Head of caudate nucleus (tissue), 42 donors: ENCODE measurements at regions not wholly inside any gene's neighbourhood (a gene's known extent, or its start where the extent isn't known, plus 50 kb on each side); places are given as distances from the start of the nearest gene placed in this dataset.

Experiments
- DNase-seq, 42 donors: peaks; one replicate each; pipeline versions ENCODE4 v3.0.0 to v3.0.0-alpha.2; 2020 to 2021; ENCODE audit warnings: mixed read lengths in 7 of 42
- intact Hi-C: fragments of 100-400 bp; cut with DNase I; formaldehyde crosslinking; loops from one replicate; pipeline ENCODE4 v1.15.0; 2022

DNA sequence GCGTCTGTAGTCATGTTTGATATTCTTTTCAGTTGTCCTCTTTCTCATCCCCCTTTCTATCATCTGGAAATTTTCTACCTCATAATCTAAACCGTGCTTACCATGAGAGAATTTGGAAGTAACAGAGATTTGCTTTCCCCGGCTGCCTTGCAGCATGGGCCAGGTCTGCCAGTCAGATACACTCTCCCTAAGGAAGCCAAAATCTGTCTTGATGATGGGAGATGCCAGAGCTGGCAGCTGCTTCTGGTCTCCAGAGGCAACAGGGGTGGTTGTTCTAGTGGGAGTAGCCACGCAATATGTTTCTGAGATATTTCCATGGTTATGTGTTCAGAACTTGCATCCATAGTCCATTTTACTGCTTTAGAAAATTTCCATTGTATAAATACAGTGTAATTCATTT, 218.9 kb upstream of the RORA start:
- intact Hi-C loops: no loop called here
- no peak for DNase-seq

DNA sequence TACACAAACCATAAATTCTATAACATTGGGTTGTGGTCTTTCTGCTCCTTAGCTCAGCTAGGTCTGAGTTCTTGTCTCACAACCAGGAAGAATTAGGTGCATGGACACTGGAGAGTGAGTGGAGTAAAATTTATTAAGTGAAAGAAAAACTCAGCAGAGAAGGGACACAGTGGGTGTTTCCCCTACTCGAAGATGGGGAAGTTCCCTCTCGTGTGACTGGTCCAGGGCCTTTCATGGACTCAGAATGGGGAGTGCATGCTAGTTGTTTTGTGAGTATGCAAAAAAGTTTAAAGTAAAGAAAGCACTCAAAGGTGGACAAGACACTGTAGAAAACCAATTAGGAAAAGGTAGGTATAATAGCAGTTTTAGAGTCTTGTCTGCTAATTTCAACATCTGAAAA, 215.5 kb upstream of the RORA start:
- DNase-seq: no peak
- intact Hi-C loops: no loop called here

DNA sequence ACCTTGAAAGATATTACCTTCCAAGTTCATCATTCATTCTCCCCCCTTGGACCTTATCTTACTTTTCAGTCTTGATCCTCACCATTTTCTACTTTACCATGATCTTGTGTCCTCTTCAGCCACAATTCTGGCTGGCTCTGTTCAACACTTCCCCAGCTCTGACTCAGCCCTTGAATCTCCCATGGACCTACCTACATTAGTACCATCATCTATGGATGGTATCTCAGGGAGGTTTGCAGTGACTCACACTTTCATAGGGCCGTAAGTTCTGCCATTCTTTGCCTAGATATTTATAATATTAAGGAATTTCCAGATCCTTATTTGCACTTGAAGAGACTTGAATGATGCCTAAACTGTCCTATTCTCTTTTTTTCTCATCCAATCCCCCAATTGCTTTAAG, 213.7 kb upstream of the RORA start:
- intact Hi-C loops: no loop called here
- DNase-seq: no peak

DNA sequence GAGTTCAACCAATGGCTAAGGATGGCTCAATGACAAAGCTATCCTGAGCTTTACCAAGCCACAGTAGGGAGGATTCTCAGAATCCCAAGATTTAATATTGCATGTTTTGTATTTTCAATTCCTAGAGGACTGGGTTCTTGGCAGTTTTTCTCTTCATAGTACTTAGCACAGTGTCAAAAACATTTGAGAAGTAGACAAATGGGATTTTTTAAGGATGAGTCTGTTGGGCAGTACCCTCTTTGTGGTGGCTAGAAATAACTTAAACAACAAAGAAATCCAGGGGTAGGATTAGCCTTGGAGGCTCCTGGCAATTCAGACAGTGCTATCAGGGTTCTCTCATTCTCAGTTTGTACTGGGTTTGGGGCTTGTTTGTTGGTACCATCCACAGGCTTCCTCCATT, 212.8 kb upstream of the RORA start:
- intact Hi-C loops: no loop called here
- no peak for DNase-seq

DNA sequence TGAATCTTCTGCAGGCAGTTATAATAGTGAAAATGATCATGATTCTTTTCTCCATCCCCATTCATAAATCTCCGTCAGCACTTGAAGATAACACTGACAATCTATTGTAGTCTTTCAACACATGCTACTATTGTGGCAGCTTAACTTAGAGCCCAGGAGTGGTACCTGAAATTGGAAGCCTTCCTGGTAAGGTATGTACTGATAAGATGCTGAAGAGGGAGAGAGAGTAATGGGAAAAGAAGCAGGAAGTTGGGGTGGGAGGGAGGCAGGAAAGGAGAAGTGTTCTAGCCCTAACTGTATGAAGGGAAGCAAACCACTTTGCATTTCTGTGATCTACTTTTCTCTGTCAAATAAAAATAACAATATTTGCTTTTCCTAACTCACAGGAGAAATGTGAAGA, 197.4 kb upstream of the RORA start:
- no peak for DNase-seq
- intact Hi-C loops: no loop called here

DNA sequence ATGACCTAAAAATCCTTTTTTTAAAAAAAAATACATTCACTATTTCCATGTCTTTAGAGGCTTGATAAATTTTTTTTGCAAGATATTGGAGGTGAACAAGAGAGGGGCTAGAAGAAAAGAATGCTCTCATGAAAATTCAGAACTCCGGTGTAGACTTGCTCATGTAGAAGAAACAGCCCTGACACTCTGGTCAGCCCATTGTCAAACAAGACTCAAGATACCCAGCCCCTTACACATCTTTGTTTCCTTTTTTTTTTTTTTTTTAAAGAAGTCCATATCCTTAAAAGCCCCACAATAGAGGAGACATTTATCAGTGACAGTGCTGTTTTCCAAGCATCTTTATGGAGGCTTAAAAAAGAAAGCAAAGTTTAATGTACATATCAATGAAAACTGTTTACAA, 196.8 kb upstream of the RORA start:
- no peak for DNase-seq
- intact Hi-C loops: no loop called here

DNA sequence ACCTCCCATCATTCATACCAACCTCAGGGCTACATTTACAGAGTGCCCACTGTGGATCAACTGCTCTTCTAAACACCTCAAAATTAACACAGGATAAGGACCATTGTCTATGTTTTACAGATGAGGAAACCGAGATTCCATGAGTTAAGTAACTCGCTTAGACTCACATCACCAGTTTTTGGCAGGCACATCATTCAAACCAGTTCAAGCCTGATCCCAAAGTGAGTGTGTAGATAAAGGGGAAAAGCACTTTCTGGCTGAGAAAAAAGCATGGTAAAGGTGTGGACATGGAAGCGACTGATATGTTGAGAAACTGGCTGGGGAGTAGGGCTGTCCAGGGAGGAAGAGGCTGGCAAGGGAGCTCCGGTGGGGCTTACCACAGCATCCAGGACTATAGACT, 193.7 kb upstream of the RORA start:
- intact Hi-C loops: no loop called here
- DNase-seq: no peak

DNA sequence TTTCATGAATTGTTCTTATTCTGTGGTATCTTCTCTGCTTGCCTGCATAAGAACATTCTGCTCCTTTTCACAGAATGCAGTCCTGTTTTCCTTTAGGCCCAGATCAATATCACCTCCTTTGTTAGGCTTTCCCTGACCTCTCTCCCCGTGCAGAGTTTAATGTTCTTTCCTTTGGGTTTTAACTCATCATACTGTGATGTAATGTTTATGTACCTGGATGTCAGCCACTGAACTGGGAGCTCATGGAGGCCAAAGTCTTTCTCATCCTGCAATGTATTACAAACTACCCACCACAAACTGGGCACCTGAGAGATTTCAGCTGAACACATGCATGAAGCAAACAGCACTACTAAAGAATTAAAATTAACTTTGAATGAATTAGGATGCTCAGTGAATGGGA, 192.8 kb upstream of the RORA start:
- intact Hi-C loops: no loop called here
- DNase-seq: no peak

DNA sequence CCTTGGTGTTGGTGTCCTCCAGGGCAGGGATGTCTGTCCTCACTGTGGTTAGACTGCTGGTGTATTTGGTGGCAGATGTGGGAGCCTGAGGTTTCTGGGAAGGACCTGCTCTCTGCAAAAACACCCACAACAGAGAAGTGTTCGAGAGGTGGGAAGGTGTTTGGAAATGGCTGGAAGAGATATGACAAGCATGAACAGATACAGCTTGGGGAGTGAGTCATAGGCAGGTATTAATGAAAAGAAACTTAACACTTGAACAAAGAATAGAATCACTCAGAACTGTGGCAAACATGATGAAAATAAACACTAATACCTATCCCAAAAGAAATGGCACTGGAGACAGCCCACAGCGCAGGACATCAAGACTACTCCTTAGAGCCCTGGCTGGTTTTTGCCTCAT, 192.4 kb upstream of the RORA start:
- intact Hi-C loops: no loop called here
- DNase-seq: peak in 6 of 42 donors; percentile 5 to 36 (median 14)

DNA sequence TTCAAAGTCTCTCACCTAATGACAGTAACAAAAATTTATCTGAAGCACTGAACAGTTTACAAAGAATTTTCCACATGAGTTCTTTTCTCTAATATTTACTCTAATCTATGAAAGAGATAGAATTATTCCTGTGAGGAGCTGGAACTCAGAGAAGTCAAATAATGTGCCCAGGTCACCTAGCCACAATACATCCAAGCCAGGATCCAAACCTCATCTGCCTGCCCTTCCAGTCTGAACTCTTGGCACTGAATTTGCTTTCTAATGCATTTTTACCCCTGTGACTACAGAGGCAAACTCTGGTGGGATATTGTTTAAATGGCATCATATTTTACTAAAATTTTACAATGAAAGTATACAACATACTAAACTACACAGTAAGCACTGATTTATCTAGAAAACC, 191.4 kb upstream of the RORA start:
- intact Hi-C loops: no loop called here
- no peak for DNase-seq

DNA sequence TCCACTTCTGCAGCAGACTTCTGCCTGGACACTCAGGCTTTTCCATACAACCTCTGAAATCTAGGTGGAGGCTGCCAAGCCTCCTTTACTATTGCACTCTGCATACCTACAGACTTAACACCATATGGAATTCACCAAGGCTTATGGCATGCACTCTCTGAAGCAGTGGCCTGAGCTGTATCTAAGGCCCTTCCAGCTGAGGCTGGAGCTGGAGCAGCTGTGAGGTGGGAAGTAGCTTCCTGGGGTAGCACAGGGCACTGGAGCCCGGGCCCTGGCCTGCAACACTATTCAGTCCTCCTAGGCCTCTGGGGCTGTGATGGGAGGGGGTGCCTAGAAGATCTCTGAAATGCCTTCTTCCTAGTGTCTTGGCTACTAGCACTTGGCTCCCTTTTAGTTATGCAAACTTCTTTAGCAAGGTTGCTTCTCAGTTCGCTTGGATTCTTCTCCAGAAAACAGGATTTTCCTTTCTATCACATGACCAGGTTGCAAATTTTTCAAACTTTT, 186.6 kb upstream of the RORA start:
- DNase-seq: no peak
- intact Hi-C loops: no loop called here

DNA sequence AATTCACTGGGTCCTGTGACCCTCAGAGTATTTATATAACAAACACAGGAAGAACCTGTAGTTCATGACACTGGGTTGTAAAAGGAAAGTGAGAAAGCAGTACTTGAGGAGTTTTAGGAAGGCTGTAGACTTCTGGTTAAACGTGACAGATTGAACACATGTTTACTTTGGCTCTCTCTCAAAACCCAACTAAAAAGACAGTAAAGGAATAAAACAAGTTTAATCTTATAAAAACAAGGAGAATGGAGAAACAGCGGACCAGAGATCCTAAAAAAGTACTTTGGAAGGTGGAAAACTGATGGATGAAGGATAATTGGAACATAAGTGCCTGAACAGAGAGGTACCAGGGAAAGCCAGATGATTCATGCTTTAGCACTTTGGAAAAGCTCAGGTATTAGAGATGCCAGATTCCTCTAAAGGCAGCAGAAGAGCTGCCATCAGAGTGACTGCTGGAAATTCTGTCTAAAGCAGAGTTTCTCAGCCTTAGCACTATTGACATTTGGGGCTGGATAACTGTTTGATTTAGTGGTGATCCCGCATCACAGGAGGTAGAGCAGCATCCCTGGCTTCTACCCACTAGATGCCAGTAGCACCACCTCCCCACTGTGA, 182.9 kb upstream of the RORA start:
- intact Hi-C loops: no loop called here
- DNase-seq: no peak

DNA sequence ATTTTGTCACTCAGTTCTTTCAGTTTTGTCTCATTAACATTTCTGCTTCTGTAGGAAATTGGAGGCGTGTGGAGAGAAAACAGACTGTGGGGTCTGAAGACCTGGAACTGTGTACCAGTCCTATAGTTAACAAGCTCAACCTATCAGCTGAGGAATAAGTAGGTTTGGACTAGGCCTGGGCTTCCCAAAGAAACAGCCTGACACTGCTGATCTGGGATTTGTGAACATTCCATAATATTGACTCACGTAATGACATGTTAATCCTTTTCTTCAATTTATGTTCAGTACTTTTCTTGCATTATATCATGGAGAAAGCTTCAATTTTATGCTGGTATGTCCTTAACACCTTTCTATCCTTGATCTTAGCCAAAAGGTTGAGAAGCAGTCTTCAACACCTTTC, 181.6 kb upstream of the RORA start:
- intact Hi-C loops: no loop called here
- no peak for DNase-seq

DNA sequence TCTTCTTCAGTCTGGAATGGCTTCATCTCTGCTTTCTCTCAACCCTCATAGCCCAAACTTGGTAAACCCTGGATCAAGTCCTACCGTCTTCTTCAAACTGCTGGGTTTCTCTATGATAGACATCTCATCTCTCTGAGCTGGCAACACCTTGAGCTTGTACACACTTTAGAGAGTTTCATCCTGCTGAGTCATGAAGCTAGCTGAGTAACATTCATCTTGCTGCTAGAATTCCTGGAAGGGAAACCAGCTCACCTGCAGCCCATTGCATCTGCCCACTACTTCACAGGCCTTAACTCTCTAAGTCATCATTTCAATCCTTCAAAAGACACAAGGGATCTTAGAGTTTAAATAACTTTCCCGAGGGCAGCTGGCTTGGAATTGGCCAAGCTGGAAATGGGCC, 175.5 kb upstream of the RORA start:
- intact Hi-C loops: no loop called here
- no peak for DNase-seq

DNA sequence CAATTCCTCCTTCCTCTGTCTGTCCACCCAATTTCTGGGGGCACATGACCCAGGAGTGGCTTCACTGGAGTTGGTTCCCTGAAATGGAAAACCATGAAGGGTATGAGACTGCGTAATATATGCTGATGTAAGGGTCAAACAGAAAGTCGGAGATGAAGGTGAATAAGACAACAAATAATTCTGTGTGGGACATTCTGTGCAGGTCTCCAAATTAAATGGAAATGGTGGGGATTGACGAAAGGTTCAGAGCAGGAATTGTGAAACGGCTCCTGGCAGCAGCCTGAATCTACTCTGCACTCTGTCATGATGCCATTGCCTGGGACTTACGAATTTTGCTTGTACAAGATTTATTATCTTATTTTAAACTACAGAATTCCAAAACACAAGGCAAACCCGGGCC, 174.8 kb upstream of the RORA start:
- intact Hi-C loops: no loop called here

DNA sequence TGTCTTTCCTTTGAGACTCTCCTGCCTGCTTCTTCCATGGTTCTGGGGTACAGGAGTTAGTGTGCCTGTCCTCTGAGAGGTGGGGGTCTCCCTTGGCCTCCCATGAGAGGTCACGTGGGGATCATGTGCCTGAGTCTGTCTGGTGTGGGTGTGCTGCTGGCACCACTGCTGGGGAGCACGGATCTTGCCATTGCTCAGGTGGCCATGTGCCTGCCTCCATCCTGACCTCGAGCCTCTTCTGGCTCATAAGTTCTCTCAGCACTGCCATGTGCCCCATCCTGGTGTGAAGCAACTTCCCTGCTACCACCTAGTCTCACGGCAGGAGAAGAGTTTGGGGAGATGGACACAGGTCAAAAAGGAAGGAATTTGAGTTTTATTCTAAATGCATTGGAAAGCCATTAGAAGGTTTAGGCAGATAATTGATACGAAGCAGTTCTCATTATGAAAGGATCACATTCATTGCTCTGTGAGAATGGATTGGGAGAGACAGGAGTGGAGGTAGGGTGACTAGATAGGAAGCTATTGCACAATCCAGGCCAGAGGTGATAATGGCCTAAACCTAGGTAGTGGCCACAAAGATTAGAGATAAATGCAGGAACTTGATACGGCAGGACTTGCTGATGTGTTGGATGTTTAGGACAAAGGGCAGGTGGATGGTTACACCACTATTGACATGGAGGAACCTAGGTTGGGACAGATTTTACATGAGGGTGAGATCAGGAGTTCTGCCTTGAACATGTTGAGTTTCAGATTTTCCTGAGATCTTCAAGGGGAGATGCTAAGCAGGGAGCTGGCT, 173.0 kb upstream of the RORA start:
- no peak for DNase-seq
- intact Hi-C loops: no loop called here

More for the DNA sequence above, 174.8 kb upstream of the RORA start:
- no peak for DNase-seq

DNA sequence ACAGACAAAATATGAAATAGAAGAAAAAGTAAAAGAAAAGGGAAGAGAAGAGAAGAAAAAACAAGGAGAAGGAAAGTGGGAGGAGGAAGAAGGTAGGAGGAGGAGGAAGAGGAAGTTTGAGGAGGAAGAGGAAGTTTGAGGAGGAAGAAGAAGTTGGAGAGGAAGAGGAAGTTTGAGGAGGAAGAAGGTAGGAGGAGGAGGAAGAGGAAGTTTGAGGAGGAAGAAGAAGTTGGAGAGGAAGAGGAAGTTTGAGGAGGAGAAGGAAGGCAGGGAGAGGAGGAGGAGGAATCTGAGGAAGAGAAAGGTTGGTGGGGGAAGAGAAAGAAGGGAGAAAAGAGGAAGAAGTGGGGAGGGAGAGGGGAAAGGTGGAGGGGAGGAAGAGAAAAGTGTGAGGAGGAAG, 169.2 kb upstream of the RORA start:
- no peak for DNase-seq
- intact Hi-C loops: no loop called here

DNA sequence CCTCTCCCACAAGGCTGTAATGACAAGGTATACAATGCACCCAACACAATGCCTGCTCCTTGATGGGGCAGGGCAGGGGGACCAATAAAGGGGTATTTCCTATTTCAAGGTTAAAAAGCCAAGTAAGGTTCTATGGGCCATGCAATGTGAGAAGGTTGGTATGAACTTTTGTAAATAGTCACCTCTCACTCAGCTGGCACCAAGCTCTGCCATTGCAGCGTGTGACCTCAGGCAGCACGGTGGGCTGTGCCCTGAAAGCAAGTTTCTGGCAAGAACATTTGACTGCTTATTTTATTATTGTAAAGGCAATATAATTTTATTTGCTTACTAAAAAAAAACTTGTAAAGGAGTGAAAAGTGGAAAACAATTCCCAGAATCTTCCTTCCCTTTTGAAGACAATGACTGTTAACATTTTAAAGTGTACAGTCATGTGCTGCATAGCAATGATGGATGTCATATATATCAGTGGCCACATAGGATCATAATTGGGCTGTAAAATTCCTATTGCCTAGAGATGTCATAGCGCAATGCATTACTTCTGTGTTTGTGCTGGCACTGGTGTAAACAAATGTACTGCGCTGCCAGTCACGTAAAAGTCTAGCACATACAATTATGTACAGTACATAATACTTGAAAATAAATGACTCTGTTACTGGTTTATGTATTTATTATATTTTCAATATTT, 167.3 kb upstream of the RORA start:
- intact Hi-C loops: no loop called here
- no peak for DNase-seq

DNA sequence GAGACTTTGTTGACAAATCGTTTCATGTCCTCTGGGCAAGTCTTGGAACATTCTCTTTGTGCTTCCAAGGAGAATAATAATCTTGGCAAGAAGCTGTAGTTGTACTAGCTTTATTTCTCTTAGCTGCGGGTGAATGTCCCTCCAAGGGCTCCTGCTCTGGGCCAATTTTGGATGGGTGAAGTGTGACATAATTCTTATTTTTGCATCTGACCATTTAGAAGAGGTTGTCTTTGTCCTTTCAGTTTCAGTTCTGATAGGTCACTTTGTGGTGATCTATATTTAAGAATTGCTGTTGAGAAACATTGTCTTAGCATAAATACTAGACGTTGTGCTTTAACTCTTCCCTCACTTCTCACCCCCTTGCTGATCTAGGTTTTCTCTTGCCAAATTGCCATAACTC, 164.8 kb upstream of the RORA start:
- DNase-seq: peak in 1 of 42 donors; percentile 1
- intact Hi-C loops: no loop called here

DNA sequence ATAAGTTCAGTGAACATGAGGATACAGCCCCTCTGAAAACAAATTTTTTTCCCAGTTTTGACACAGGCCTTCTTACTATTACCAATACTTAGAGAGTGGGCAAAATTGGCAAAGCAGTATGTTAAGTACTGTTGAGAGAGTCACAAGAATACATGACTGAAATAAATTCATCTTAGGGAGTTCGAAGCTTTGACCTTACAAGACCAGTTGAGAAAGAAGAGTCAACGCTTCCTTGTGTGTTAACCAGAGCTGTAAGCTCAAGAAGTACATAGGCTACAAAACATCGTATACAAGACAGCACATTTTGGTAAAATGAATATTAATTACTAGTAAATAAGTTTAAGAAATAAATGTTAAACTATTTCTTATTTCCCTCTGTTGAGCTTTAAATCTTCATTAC, 164.4 kb upstream of the RORA start:
- intact Hi-C loops: no loop called here

DNA sequence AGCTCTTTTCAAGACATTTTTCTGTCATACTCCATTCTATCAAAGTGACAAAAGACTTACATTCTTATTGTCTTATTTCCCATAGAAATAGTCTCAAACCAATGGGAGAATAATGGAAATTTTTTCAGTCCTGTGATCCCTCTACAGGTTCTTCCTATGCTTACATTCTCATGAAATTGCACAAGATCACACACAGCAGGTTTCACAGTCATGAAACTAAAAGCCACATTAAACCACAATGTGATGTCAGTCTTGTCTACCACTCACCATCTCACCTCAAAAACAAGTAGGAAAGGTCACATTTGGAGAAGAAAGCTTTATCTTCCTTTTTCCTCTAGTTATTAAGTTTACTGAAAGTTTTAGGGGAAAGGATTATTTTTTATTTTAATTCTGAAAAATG, 161.0 kb upstream of the RORA start:
- intact Hi-C loops: no loop called here

More for the DNA sequence above, 164.4 kb upstream of the RORA start:
- DNase-seq: no peak

More for the DNA sequence above, 161.0 kb upstream of the RORA start:
- no peak for DNase-seq
